Stimulated activated CD4-positive, alpha-beta T cell treated with anti-CD3 and anti-CD28 coated beads, Interleukin-4, amount 100 ng/mL, for 24 hours (primary cell): ENCODE measurements at regions not wholly inside any gene's neighbourhood (a gene's known extent, or its start where the extent isn't known, plus 50 kb on each side); places are given as distances from the start of the nearest gene placed in this dataset.
"Not testable (repeated sequence)": the region's sequence is repeated elsewhere in the genome, so short reads cannot be mapped to it uniquely, and the experiment has no call there.

ENCODE experiments used
- DNase-seq: peaks from one replicate; pipeline ENCODE4 v3.0.0-alpha.2; 2020

GRCh38 chr12:90585640-90586304 is 369.2 kb downstream of the CCER1 start:
- no peak for DNase-seq

- no peak for DNase-seq
Measured at GRCh38 chr12:90576707-90577106, 378.3 kb downstream of the CCER1 start.

GRCh38 chr12:90575995-90576394 is 379.0 kb downstream of the CCER1 start:
- DNase-seq = no peak

- DNase-seq = no peak
Measured at GRCh38 chr12:90574676-90575075, 380.3 kb downstream of the CCER1 start.

GRCh38 chr12:90572778-90573177 is 382.2 kb downstream of the CCER1 start:
- no peak for DNase-seq

GRCh38 chr12:90569685-90570084 is 385.3 kb downstream of the CCER1 start:
- DNase-seq = no peak

GRCh38 chr12:90562671-90563070 is 392.3 kb downstream of the CCER1 start:
- no peak for DNase-seq

- no peak for DNase-seq
Measured at GRCh38 chr12:90548595-90548994, 406.4 kb downstream of the CCER1 start.

- no peak for DNase-seq
Measured at GRCh38 chr12:90546511-90546910, 408.5 kb downstream of the CCER1 start.

- no peak for DNase-seq
Measured at GRCh38 chr12:90543841-90544240, 411.1 kb downstream of the CCER1 start.

GRCh38 chr12:90543374-90543773 is 411.6 kb downstream of the CCER1 start:
- DNase-seq = no peak

- not testable (repeated sequence) for DNase-seq
Measured at GRCh38 chr12:90542852-90543251, 412.1 kb downstream of the CCER1 start.

- DNase-seq = not testable (repeated sequence)
Measured at GRCh38 chr12:90533828-90534227, 421.1 kb downstream of the CCER1 start.

- no peak for DNase-seq
Measured at GRCh38 chr12:90520002-90520734, 434.8 kb downstream of the CCER1 start.

- no peak for DNase-seq
Measured at GRCh38 chr12:90519285-90519684, 435.7 kb downstream of the CCER1 start.

- DNase-seq = no peak
Measured at GRCh38 chr12:90515199-90516175, 439.5 kb downstream of the CCER1 start.

GRCh38 chr12:90514325-90514724 is 440.7 kb downstream of the CCER1 start:
- DNase-seq = no peak

- no peak for DNase-seq
Measured at GRCh38 chr12:90512518-90512917, 442.5 kb downstream of the CCER1 start.

- no peak for DNase-seq
Measured at GRCh38 chr12:90510948-90511347, 444.0 kb downstream of the CCER1 start.

- no peak for DNase-seq
Measured at GRCh38 chr12:90504806-90505205, 450.2 kb downstream of the CCER1 start.

GRCh38 chr12:90502070-90502469 is 452.9 kb downstream of the CCER1 start:
- no peak for DNase-seq

GRCh38 chr12:90501412-90501811 is 453.6 kb downstream of the CCER1 start:
- no peak for DNase-seq

GRCh38 chr12:90499795-90500194 is 455.2 kb downstream of the CCER1 start:
- no peak for DNase-seq
